NCI-H510A treated with DMSO at 0.1 percent for 48 hours (cell line): ENCODE measurements at regions not wholly inside any gene's neighbourhood (a gene's known extent, or its start where the extent isn't known, plus 50 kb on each side); places are given as distances from the start of the nearest gene placed in this dataset.

Experiments used
- DNase-seq: peaks from one replicate; lab custom pipeline; 2025; lab: John Stamatoyannopoulos, UW

DNA sequence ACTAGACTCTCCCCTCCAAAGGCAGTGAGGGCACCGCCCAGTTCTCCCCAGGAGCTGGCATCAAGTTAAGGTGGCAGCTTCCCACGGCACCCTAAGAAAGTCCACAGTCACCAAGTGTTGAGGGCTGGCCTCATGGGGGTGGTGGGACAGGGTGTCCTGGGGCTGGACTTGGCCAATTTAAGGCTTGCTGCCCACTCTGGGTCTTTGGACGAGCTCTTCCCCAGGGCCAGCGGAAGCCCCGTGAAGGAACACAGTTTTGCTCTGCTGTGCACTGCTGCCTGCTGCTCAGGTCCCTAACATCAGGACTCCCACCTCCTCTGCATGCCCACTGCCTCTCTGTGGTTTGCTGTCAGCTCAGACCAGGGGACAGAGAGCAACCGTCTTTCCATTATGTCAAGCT lies 57.3 kb upstream of the TMEM72 start:
- DNase-seq, result no peak

DNA sequence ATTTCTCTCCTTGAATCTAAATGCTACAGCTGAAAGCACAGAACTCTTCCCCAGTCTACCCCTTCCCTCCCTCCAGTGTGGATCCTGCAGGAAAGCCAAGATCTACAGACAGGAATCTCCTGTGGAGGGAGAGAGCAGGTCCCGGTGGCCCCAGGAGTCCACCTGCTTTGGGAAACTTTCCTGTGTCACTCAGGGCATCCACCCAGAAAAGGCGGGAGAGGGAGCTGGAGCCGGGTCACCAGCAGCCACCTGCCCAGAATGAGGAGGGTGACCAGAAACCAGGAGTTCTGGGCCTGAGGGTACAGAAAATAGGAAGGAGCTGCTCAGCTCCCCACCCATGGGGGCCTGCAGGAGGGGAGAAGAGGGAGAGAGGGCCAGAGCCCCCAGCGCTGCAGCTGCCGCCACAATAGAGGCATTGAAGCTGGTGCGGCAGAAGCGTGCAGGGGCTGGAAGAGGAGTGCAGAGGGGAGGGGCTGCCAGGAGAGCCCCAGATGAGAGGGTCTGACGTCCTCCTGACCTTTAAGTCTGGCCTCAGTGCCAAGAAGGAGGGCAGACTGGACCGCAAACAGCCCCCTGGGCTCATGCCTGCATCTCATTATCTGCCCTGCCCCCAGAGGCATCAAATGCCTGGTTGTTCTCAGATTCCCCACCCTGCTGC lies 56.3 kb upstream of the TMEM72 start:
- no peak for DNase-seq

DNA sequence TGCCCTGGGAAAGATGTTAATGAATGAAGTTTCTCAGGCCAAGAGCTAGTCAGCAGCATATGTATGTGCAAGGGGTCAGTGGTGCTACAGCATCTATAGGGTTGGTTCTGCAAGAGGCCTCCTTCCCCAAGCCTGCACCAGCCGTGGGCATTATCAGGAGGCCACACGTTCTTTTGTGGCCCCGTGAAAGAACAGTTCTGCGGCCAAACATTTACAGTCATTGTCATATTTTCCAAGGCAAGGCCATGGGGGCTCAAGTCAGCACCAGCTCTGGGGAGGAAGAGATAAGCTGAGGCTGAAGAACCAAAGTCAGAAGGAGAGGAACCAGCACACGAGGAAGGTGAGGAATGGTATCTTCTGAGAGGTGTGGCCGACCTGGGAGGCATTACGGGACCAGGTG lies 54.4 kb upstream of the TMEM72 start:
- DNase-seq, result no peak

DNA sequence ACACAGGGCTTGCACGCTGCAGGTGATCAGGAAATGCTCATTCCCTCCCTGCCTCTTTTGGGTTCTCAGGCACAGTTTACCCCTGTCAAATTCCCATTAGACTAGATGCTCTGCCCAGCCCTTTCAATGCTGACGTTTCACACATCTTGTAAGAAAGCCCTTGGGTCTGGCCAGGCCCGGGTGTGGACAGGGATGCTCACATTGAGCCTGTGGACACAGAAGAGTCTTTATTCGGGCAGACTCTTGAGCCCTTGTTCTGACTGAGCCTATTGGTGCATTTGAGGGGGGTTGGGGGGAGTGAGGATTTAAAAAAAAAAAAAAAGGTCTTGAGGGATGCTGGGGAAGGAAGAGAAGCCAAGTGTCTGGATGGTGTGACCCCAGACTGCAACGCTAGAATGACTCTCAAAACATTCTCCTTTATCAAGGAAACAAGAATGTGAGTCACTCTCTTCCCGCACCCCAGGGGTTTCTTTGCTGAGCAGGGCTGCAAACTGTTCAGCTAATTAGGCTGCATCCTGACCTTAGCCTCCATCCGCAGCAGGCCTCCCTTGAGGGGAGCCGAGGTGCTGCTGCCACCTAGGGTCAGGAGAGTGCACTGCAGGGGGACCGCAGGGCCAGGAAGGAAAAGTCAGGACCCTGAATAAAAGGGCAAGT lies 53.6 kb upstream of the TMEM72 start:
- DNase-seq, result peak; percentile 9

DNA sequence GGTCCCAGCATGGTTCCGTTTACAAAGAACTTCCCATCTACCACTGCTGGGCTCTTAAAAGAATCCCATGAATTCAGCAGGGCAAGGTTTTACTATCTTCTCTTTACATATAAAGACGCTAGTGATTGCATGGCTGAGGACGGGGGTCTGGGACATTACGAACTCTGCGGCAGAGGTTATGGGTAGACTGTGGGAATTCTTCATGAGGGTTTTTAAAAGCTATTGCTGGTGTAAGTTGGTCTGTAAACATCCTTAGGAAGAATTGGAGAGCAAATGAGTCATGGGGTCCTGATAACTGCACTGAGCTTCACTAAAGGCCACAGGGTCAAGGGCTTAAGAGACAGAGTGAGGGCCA lies 53.1 kb upstream of the TMEM72 start:
- DNase-seq, result no peak

DNA sequence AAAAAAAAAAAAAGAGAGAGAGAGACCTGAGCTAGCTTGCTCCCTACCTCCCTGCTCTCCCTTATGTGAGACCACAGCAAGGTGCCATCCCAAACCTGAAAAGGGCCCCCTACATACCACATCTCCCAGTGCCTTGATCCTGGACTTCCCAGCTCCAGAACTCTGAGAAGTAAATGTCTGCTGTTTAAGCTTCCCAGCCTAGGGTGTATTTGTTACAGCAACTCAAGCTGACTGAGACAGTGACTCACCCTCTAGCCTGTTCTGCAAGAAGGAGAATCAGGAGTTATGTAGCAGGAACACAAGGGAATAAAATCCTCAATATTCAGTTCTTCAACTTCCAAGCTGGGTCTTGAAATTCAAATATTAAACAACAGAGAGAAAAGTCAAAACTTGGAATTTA lies 52.1 kb upstream of the TMEM72 start:
- no peak for DNase-seq

DNA sequence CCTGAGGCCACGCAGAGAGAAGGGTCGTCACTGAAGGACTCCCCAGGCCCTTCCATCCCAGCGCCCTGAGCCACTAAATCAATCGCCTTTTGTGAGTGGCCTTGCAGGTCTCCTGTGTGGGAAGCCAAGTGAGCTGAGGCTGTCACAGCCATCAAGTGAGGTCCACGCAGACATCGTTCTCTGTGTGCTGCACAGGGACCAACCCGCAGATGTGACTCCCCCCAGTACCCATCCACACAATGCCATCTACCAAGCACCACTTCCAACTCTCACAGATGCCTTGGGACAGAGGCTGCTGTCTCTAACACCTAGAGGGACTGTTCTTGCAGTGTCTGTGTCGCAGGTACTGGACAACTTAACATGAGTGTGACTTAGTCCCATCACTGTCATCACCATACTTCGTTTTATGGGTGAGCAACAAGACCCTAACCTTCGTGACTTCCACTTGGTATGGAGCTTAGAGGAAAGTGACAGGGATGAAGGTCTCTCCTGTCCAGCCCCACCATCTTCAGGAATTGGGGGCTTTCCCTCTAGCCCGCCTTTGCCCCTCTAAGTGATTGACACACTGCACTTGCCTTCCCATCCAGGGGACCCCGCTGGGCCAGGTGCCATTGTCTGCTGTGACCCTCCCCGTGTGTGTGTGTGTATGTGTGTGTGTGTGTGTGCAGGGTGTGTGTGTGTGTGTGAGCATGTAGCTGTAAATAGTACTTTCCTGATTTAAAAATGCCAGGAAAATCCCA lies 51.4 kb upstream of the TMEM72 start:
- no peak for DNase-seq

DNA sequence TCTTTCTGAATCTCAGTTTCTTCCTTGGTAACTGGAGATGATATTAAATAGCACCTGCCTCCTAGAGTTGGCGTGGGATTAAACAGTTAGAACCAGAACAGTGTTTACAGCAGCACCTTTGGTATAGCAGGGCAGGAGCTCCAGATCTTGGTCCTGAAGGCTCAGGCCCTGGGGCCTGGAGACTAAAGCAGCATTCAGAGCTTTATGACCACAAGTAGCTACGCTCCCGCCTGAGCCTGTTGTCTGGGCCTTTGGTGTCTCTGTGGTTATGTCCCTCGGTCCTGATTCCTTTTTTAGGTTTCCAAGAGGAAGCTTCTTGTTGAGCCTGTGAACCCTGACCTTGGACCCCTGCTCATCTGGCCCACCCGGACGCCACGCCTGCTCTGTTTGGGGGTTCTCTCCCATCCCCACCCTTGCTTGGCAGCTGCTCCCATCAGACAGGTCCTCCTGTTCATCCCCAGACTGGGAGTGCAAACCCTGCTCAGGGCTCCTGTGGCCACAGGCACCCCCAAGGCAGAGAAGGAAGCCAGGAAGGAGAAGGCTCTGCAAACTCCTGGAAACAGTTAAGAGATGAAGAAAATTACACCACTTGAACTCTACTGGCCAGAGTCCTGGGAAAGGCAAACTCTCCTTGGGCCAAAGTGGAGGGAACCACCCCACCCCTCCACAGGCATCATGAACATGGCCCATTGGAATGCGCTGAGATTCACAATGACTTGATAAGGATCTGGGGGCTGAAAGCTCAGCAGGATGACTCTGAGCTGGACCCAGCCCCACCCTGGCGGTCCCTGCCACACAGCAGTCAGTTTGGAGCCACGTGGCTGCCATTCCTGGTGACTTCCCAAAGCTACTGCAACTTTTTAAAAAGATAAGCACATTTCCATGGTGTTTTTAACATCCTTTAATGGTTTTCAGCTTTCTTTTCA lies 50.1 kb upstream of the TMEM72 start:
- DNase-seq, result no peak
